ENCODE measurements at regions not wholly inside any gene's neighbourhood (a gene's known extent, or its start where the extent isn't known, plus 50 kb on each side); places are given as distances from the start of the nearest gene placed in this dataset.

- Histone ChIP-seq H3K4me1 (no peaks in the 10 kb centered on the region), H3K4me3 (no peak overlapping the region), H3K27ac (no peak overlapping the region), H3K36me3 (no peaks in the 10 kb centered on the region), H3K27me3 (replicated peaks in 1 of 7) (no peaks in the 10 kb centered on the region), H3K9me3 (no peaks in the 10 kb centered on the region)
- TF ChIP-seq CTCF (IDR thresholded peaks at IDR 0.05 in 8 of 11, conservative IDR thresholded peaks at IDR 0.05 in 3 of 11) (no peak), POLR2AphosphoS5 (IDR thresholded peaks at IDR 0.05) (no peak), POLR2A (IDR thresholded peaks at IDR 0.05) (no peak)
- no peak for DNase-seq
- 58 to 76% (median 65%) methylated on average over 4 of the region's 4 CpGs for WGBS, 5 donors
- intact Hi-C loops (cut with DNase I; ENCODE audit: low total_unique reads), result no loop called here
Observed at GRCh38 chr7:55657654-55658053, 85.4 kb upstream of the VOPP1 start.

GRCh38 chr7:55651057-55651456 lies 78.8 kb upstream of the VOPP1 start:
- H3K27ac ChIP-seq, result no peak overlapping the region
- WGBS, 5 donors, result 56 to 85% (median 73%) methylated on average over 1 to 2 of the region's 2 CpGs
- no peak for TF ChIP-seq POLR2AphosphoS5 (IDR thresholded peaks at IDR 0.05)
- TF ChIP-seq POLR2A (IDR thresholded peaks at IDR 0.05), result no peak
- no peak for TF ChIP-seq CTCF (IDR thresholded peaks at IDR 0.05 in 8 of 11, conservative IDR thresholded peaks at IDR 0.05 in 3 of 11)
- DNase-seq, result no peak
- peaks cover 0 to 8% (median 0%) of the 10 kb centered on the region in 7 donors for H3K27me3 ChIP-seq (replicated peaks in 1 of 7)
- H3K4me1 ChIP-seq, result no peaks in the 10 kb centered on the region
- no peak overlapping the region for H3K4me3 ChIP-seq
- intact Hi-C loops (cut with DNase I; ENCODE audit: low total_unique reads), result no loop called here
- H3K9me3 ChIP-seq, result no peaks in the 10 kb centered on the region
- no peaks in the 10 kb centered on the region for H3K36me3 ChIP-seq

- Histone ChIP-seq H3K27me3 (replicated peaks in 1 of 7) (peaks cover 0 to 8% (median 0%) of the 10 kb centered on the region in 7 donors), H3K4me3 (no peak overlapping the region), H3K27ac (no peak overlapping the region), H3K9me3 (no peaks in the 10 kb centered on the region), H3K36me3 (no peaks in the 10 kb centered on the region), H3K4me1 (no peaks in the 10 kb centered on the region)
- 91 to 96% (median 93%) methylated on average over 4 of the region's 4 CpGs for WGBS, 5 donors
- intact Hi-C loops (cut with DNase I; ENCODE audit: low total_unique reads), result loop anchor here (10.0 kb wide), 1 partner anchor 426 kb away; no protein-coding TSS in a partner anchor
- TF ChIP-seq POLR2AphosphoS5 (IDR thresholded peaks at IDR 0.05), result no peak
- no peak for TF ChIP-seq CTCF (IDR thresholded peaks at IDR 0.05 in 8 of 11, conservative IDR thresholded peaks at IDR 0.05 in 3 of 11)
- no peak for TF ChIP-seq POLR2A (IDR thresholded peaks at IDR 0.05)
- DNase-seq, result no peak
Observed at GRCh38 chr7:55649238-55649637, 76.9 kb upstream of the VOPP1 start.

- no peak for DNase-seq
- Histone ChIP-seq H3K36me3 (no peaks in the 10 kb centered on the region), H3K4me3 (no peak overlapping the region), H3K27ac (no peak overlapping the region), H3K4me1 (peaks cover 0 to 14% (median 9%) of the 10 kb centered on the region in 6 donors), H3K27me3 (replicated peaks in 1 of 7) (no peaks in the 10 kb centered on the region), H3K9me3 (peaks cover 0 to 8% (median 5%) of the 10 kb centered on the region in 8 donors)
- no peak for TF ChIP-seq POLR2AphosphoS5 (IDR thresholded peaks at IDR 0.05)
- no peak for TF ChIP-seq CTCF (IDR thresholded peaks at IDR 0.05 in 8 of 11, conservative IDR thresholded peaks at IDR 0.05 in 3 of 11)
- no peak for TF ChIP-seq POLR2A (IDR thresholded peaks at IDR 0.05)
- intact Hi-C loops (cut with DNase I; ENCODE audit: low total_unique reads), result loop anchor here (10.0 kb wide), 1 partner anchor 430 kb away; no protein-coding TSS in a partner anchor
- WGBS, 5 donors, result 71 to 91% (median 89%) methylated on average over 3 of the region's 3 CpGs
Observed at GRCh38 chr7:55644567-55644966, 72.3 kb upstream of the VOPP1 start.
